Peyer's patch (tissue), 4 donors: ENCODE measurements at regions not wholly inside any gene's neighbourhood (a gene's known extent, or its start where the extent isn't known, plus 50 kb on each side); places are given as distances from the start of the nearest gene placed in this dataset.

Experiments
- DNase-seq, 3 donors: peaks; one replicate each; pipeline ENCODE4 v3.0.0-alpha.2; 2017 to 2019
- H3K27ac ChIP-seq, 4 donors: fragments of 200-600 bp; sonication (generic); one replicate each; pipeline ENCODE4 v1.5.1; 2016 to 2019
- H3K27me3 ChIP-seq, 2 donors: fragments of 200-600 bp; sonication (generic); one replicate each; pipeline ENCODE4 v1.5.1; 2019
- H3K36me3 ChIP-seq, 3 donors: fragments of 200-600 bp; sonication (generic); one replicate each; pipeline ENCODE4 v1.5.1; 2016 to 2019
- H3K4me1 ChIP-seq, 4 donors: fragments of 200-600 bp; sonication (generic); one replicate each; pipeline ENCODE4 v1.5.1; 2016 to 2019
- H3K4me3 ChIP-seq, 4 donors: fragments of 200-600 bp; sonication (generic); 1 replicate in 3 of 4; 2 replicates in 1 of 4; pipeline ENCODE4 v1.5.1; 2016 to 2019; ENCODE audit warnings: mild to moderate bottlenecking in 1 of 4
- H3K9me3 ChIP-seq, 4 donors: fragments of 200-600 bp; sonication (generic); one replicate each; pipeline ENCODE4 v1.5.1; 2016 to 2019; ENCODE audit warnings: mild to moderate bottlenecking in 1 of 4
- CTCF ChIP-seq, 6 experiments: fragments of 450-650 bp in 4 of 6; fragments of 200-600 bp in 2 of 6; sonication (generic) in 1 of 6; IDR thresholded peaks; one replicate each; pipeline ENCODE4 v1.5.1; 2017 to 2019; ENCODE audit warnings: antibody characterized with exemption in 6 of 6, mild to moderate bottlenecking in 3 of 6, moderate library complexity in 1 of 6
- POLR2A ChIP-seq, 2 donors: fragments of 450-650 bp; IDR thresholded peaks; one replicate each; pipeline ENCODE4 v1.5.1; 2017; ENCODE audit warnings: antibody characterized with exemption in 2 of 2, mild to moderate bottlenecking in 2 of 2, moderate library complexity in 2 of 2

- DNase-seq: no peak
- H3K27ac ChIP-seq: no peak overlapping the region
- H3K27me3 ChIP-seq: no peaks in the 10 kb centered on the region
- H3K4me3 ChIP-seq: no peak overlapping the region
- H3K4me1 ChIP-seq: no peaks in the 10 kb centered on the region
- TF ChIP-seq CTCF (IDR thresholded peaks at IDR 0.05): no peak
- TF ChIP-seq POLR2A (IDR thresholded peaks at IDR 0.05): no peak
- no peaks in the 10 kb centered on the region for H3K9me3 ChIP-seq
- no peaks in the 10 kb centered on the region for H3K36me3 ChIP-seq
Observed at GRCh38 chrX:39406799-39407198, 605.5 kb downstream of the MID1IP1 start.

DNA sequence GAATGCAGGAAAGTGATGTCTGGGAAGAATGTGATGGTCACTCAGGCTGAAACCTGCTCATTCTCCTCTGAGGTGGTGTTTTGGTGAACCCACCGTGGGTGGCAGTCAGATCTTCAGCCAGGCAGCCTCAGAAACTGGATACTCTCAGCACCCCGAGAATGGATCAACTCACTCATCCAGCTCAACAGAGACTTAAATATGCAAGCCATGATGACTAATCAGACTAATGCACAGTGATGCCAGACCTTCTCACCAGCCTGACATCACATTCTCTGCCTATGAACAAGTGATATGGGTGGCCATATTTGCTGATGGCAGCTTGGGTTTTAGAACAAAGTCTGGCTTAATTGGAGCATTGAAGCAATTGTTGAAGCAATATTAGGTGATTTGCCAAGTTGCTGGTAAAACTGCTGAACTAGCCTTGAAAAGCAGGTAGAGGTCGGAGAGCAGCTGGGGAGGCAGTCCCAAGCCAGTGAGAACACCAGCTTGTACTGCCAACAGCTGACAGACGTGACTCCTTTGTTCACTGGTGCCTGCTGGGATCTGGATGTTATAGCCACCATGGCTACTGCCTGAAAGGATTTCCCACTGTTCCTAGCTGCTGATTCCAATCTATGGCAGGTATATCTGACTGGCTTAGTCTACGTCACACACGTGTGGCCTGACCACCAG is 608.1 kb downstream of the MID1IP1 start:
- Histone ChIP-seq H3K27me3 (no peaks in the 10 kb centered on the region), H3K4me3 (no peak overlapping the region), H3K36me3 (no peaks in the 10 kb centered on the region), H3K4me1 (no peaks in the 10 kb centered on the region), H3K27ac (no peak overlapping the region), H3K9me3 (no peaks in the 10 kb centered on the region)
- no peak for DNase-seq
- TF ChIP-seq CTCF (IDR thresholded peaks at IDR 0.05) (no peak), POLR2A (IDR thresholded peaks at IDR 0.05) (no peak)

DNA sequence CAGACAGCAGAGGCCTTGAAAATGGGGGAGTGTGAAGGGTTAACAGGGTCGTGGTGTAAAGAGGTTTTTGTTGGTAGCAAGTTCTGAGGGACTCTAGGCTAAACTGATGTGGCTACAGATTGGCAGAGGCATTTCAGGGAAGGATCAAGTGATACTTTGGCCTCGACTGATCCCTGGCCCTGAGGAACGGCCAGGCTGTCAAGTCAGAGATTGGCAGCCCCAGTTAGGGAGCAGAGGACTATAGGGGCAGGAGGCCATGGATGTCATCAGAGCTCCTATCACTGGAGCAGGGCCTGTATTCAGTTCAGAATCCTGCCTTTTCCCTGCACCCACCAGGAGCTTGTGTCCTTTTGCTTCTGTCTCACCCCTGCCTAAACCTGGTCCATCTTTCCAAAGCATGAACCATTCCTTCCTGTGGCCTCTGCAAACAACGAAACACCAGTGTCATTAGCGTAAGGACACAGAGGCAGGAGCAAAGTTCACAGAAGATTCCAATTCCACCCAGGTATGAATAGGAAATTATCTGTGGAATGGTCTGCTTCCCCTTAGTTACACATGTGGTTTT is 613.1 kb downstream of the MID1IP1 start:
- H3K36me3 ChIP-seq: no peaks in the 10 kb centered on the region
- no peak for TF ChIP-seq CTCF (IDR thresholded peaks at IDR 0.05)
- no peak for TF ChIP-seq POLR2A (IDR thresholded peaks at IDR 0.05)
- no peaks in the 10 kb centered on the region for H3K9me3 ChIP-seq
- no peaks in the 10 kb centered on the region for H3K4me1 ChIP-seq
- DNase-seq: no peak
- no peaks in the 10 kb centered on the region for H3K27me3 ChIP-seq
- no peak overlapping the region for H3K27ac ChIP-seq
- H3K4me3 ChIP-seq: no peak overlapping the region

DNA sequence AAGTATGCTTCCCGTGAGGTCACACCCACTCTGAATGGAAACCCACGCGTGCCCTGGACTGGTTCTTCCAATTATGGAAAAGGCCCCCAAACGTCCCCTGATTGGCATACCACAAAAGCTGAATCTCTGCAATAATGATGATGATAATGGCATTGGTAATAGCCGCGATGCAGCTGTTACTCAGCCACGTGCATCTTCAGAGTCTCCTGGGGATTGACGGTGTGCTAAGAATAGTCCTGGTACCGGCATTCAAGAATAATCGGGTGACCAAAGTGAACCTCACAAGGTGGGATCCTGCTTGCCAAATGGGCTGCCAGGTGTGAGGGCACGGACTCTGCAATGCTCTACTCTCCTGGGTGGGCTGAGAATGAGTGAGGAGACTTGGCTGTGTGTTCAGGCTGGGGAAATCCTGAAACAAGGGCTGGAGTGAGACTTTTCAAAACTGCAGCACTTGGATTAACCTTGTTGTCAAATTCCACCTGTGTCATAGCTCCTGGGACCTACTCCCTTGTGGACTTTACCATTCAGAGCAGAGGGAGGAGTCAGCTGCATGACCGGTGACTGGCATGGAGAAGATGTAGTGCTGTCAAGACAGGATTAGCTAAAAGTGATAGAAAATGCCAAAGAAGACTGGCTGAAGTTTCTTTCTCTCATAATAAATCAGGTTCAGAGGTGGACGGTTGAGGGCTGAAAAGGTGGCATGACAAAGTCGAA is 615.4 kb downstream of the MID1IP1 start:
- H3K27ac ChIP-seq: no peak overlapping the region
- TF ChIP-seq CTCF (IDR thresholded peaks at IDR 0.05) (no peak), POLR2A (IDR thresholded peaks at IDR 0.05) (no peak)
- no peaks in the 10 kb centered on the region for H3K27me3 ChIP-seq

DNA sequence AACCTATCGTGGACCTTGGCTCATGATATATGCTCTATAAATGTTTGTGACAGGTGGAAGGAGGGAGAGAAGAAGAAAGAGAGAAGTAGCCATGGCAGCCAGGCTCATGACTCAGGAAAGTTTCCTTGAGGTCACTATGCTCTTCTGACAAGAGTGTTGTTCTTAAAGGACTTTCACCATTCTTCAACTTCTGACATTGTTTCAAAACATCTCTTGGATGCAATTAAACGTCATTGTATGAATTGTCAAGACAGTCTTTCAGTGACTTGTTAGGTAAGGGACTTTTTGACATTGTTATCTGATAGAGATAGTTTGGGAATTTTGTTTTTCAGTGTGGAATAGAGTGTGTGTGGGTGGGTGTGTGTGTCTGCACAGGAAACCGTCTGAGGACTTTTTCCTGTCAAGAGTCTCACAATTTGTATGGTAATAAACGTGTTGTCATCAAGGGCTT is 617.0 kb downstream of the MID1IP1 start:
- Histone ChIP-seq H3K4me1 (no peaks in the 10 kb centered on the region), H3K4me3 (no peak overlapping the region), H3K9me3 (no peaks in the 10 kb centered on the region), H3K27ac (no peak overlapping the region), H3K27me3 (no peaks in the 10 kb centered on the region), H3K36me3 (no peaks in the 10 kb centered on the region)
- DNase-seq: no peak
- TF ChIP-seq CTCF (IDR thresholded peaks at IDR 0.05) (no peak), POLR2A (IDR thresholded peaks at IDR 0.05) (no peak)

More for the DNA sequence above, 615.4 kb downstream of the MID1IP1 start:
- Histone ChIP-seq H3K9me3 (no peaks in the 10 kb centered on the region), H3K4me1 (no peaks in the 10 kb centered on the region), H3K4me3 (no peak overlapping the region), H3K36me3 (no peaks in the 10 kb centered on the region)
- no peak for DNase-seq
